ENCODE measurements at regions not wholly inside any gene's neighbourhood (a gene's known extent, or its start where the extent isn't known, plus 50 kb on each side); places are given as distances from the start of the nearest gene placed in this dataset.

GRCh38 chr14:50001151-50001998 lies 108.5 kb downstream of the ARF6 start:
- H3K9me3 ChIP-seq (ENCODE audit: control insufficient read depth, insufficient read depth, low read depth, low read length): no peaks in the 10 kb centered on the region
- intact Hi-C loops (cut with micrococcal nuclease; ENCODE audit: unreplicated experiment) (loop anchor here (1.0 to 5.0 kb wide), 3 partner anchors 26 to 103 kb away; no protein-coding TSS in a partner anchor), in situ Hi-C loops (cut with HindIII; ENCODE audit: low pct_unique_long_range_greater_than_20kb, low sequenced_read_pairs) (no loop called here)
- CTCF ChIA-PET: no interaction called here
- H3K27me3 ChIP-seq (ENCODE audit: control insufficient read depth, insufficient read depth, low read length): no peaks in the 10 kb centered on the region
- DNase-seq (ENCODE audit: low read depth, low spot score): no peak
- peak overlapping the region; percentile 100 for H3K27ac ChIP-seq (ENCODE audit: low read length)
- BruUV-seq (replicated peaks): no TSS peak
- peaks cover 61% of the 10 kb centered on the region for H3K4me1 ChIP-seq (ENCODE audit: control insufficient read depth, insufficient read depth, low read length)
- peak; percentile 65 for ATAC-seq
- TF ChIP-seq TCF7L2 (IDR thresholded peaks at IDR 0.05; ENCODE audit: low read depth, low read length): no peak
- TF ChIP-seq SIN3A (IDR thresholded peaks at IDR 0.05; ENCODE audit: borderline replicate concordance, insufficient read depth, low read depth, low read length): no peak
- TF ChIP-seq, protein P1, sequence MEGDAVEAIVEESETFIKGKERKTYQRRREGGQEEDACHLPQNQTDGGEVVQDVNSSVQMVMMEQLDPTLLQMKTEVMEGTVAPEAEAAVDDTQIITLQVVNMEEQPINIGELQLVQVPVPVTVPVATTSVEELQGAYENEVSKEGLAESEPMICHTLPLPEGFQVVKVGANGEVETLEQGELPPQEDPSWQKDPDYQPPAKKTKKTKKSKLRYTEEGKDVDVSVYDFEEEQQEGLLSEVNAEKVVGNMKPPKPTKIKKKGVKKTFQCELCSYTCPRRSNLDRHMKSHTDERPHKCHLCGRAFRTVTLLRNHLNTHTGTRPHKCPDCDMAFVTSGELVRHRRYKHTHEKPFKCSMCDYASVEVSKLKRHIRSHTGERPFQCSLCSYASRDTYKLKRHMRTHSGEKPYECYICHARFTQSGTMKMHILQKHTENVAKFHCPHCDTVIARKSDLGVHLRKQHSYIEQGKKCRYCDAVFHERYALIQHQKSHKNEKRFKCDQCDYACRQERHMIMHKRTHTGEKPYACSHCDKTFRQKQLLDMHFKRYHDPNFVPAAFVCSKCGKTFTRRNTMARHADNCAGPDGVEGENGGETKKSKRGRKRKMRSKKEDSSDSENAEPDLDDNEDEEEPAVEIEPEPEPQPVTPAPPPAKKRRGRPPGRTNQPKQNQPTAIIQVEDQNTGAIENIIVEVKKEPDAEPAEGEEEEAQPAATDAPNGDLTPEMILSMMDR (IDR thresholded peaks at IDR 0.05): no peak
- no peak for TF ChIP-seq POLR2AphosphoS5 (IDR thresholded peaks at IDR 0.05; ENCODE audit: low read depth, low read length)
- TF ChIP-seq, protein P2, sequence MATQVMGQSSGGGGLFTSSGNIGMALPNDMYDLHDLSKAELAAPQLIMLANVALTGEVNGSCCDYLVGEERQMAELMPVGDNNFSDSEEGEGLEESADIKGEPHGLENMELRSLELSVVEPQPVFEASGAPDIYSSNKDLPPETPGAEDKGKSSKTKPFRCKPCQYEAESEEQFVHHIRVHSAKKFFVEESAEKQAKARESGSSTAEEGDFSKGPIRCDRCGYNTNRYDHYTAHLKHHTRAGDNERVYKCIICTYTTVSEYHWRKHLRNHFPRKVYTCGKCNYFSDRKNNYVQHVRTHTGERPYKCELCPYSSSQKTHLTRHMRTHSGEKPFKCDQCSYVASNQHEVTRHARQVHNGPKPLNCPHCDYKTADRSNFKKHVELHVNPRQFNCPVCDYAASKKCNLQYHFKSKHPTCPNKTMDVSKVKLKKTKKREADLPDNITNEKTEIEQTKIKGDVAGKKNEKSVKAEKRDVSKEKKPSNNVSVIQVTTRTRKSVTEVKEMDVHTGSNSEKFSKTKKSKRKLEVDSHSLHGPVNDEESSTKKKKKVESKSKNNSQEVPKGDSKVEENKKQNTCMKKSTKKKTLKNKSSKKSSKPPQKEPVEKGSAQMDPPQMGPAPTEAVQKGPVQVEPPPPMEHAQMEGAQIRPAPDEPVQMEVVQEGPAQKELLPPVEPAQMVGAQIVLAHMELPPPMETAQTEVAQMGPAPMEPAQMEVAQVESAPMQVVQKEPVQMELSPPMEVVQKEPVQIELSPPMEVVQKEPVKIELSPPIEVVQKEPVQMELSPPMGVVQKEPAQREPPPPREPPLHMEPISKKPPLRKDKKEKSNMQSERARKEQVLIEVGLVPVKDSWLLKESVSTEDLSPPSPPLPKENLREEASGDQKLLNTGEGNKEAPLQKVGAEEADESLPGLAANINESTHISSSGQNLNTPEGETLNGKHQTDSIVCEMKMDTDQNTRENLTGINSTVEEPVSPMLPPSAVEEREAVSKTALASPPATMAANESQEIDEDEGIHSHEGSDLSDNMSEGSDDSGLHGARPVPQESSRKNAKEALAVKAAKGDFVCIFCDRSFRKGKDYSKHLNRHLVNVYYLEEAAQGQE (IDR thresholded peaks at IDR 0.05; ENCODE audit: insufficient read depth in 1 of 2, low read depth in 2 of 2, low read length in 1 of 2): no peak
- H3K4me3 ChIP-seq (ENCODE audit: low read depth in 2 of 2, low read length in 2 of 2): peak overlapping the region in 1 of 2 experiments; percentile 33; a peak in 3 of 4 replicates
- POLR2A ChIA-PET: interaction anchor here (0.6 to 1.5 kb wide), 5 partner anchors 13 to 381 kb away, joined by 3 to 8 read pairs (median 3); partner anchors contain the start of gene RPL36AL
- no peaks in the 10 kb centered on the region for H3K36me3 ChIP-seq (ENCODE audit: control insufficient read depth, insufficient read depth, low read length)

GRCh38 chr14:50001999-50002925 lies 109.4 kb downstream of the ARF6 start:
- DNase-seq (ENCODE audit: low read depth, low spot score) (no peak), ATAC-seq (no peak)
- ChIA-PET CTCF (no interaction called here), POLR2A (interaction anchor here (0.6 kb wide), 1 partner anchor 37 kb away, joined by 3 read pairs; no protein-coding TSS in a partner anchor)
- H3K27ac ChIP-seq (ENCODE audit: low read length): peak overlapping the region; percentile 100
- intact Hi-C loops (cut with micrococcal nuclease; ENCODE audit: unreplicated experiment) (loop anchor here (1.0 to 5.0 kb wide), 3 partner anchors 27 to 103 kb away; no protein-coding TSS in a partner anchor), in situ Hi-C loops (cut with HindIII; ENCODE audit: low pct_unique_long_range_greater_than_20kb, low sequenced_read_pairs) (no loop called here)
- no peaks in the 10 kb centered on the region for H3K27me3 ChIP-seq (ENCODE audit: control insufficient read depth, insufficient read depth, low read length)
- H3K4me3 ChIP-seq (ENCODE audit: low read depth in 2 of 2, low read length in 2 of 2): peak overlapping the region; percentile 44 to 54
- H3K9me3 ChIP-seq (ENCODE audit: control insufficient read depth, insufficient read depth, low read depth, low read length): no peaks in the 10 kb centered on the region
- no peaks in the 10 kb centered on the region for H3K36me3 ChIP-seq (ENCODE audit: control insufficient read depth, insufficient read depth, low read length)
- TF ChIP-seq POLR2AphosphoS5 (IDR thresholded peaks at IDR 0.05; ENCODE audit: low read depth, low read length) (no peak), SIN3A (IDR thresholded peaks at IDR 0.05; ENCODE audit: borderline replicate concordance, insufficient read depth, low read depth, low read length) (no peak), TCF7L2 (IDR thresholded peaks at IDR 0.05; ENCODE audit: low read depth, low read length) (no peak)
- TF ChIP-seq, protein P2 (IDR thresholded peaks at IDR 0.05; ENCODE audit: insufficient read depth in 1 of 2, low read depth in 2 of 2, low read length in 1 of 2): no peak
- TF ChIP-seq, protein P1 (IDR thresholded peaks at IDR 0.05): no peak
- TSS peak; percentile 90 for BruUV-seq (replicated peaks)
- peaks cover 66% of the 10 kb centered on the region for H3K4me1 ChIP-seq (ENCODE audit: control insufficient read depth, insufficient read depth, low read length)

Measured in Panc1 (cell line).